Stimulated activated naive CD4-positive, alpha-beta T cell (primary cell): ENCODE measurements at regions not wholly inside any gene's neighbourhood (a gene's known extent, or its start where the extent isn't known, plus 50 kb on each side); places are given as distances from the start of the nearest gene placed in this dataset.
"Not testable (repeated sequence)": the region's sequence is repeated elsewhere in the genome, so short reads cannot be mapped to it uniquely, and the experiment has no call there.

ENCODE experiments used
- DNase-seq, 6 experiments: peaks; one replicate each; lab custom pipeline; 2025; lab: John Stamatoyannopoulos, UW

DNA sequence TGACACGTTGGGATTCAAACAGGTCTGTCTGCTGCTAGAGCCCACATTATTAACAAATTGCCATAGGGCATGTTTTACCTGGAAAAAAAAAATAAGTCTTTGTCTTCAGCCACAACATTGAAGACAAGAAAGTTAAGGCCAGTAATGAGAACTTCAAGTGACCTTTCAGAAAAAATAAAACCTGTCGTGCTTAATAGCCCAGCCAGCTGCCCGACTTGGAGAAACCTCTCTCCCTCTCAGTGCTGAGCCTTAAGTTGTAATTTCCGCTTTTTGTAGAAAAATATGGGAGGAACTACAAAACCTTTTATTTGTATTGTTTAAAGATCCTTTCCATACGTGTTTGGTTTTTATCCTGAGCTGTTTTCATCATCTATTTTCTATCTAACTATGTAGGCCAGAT lies 454.3 kb upstream of the SLITRK6 start:
- not testable (repeated sequence) for DNase-seq

DNA sequence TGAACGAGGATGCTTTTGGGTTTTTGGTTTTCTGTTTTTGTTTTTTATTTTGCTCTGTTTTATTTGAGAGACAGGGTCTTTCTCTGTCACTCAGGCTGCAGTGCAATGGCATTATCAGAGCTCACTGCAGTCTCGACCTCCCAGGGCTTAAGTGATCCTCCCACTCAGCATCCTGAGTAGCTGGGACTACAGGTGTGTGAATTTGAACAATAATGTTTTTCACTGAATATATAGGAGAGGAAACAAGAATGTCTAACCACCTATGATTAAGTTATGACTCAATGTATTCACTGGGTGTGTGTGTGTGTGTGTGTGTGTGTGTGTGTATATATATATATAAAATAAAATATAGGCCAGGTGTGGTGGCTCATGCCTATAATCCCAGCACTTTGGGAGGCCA lies 456.6 kb upstream of the SLITRK6 start:
- not testable (repeated sequence) for DNase-seq

DNA sequence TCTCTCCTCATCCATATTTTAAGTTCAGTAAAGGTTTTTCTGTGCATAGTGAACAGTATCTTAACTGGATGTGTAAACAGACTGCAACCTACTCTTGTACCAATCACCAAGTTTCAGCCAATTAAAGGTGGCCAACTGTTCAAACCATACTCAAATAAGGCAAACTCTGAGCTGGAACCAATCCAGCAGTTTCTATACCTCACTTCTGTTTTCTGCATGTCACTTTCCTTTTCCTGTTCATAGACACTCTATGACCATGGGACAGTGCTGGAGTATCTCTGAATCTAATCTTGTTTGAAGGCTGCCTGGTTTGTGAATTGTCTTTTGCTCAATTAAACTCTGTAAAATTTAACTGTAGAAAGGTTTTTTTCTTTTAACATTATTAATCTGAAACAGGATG lies 470.3 kb upstream of the SLITRK6 start:
- DNase-seq: no peak

DNA sequence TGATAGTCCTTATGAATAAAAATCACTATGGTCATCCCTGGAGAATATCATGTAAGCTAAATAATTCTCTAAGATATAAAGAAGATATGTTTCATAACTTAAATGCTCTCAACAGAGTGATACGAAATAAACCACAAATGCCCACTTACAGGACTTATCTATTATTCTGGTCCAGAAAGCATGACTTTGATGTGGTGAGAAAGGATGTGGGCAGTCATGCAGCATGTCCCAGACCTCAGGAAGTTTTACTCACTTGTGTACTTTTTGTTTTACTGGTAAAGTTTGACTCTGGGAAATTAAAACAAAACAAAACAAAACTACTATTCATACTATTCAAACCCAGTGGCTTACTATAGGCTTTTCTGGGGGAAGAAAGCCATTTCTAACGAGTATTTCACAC lies 483.2 kb upstream of the SLITRK6 start:
- DNase-seq: no peak

DNA sequence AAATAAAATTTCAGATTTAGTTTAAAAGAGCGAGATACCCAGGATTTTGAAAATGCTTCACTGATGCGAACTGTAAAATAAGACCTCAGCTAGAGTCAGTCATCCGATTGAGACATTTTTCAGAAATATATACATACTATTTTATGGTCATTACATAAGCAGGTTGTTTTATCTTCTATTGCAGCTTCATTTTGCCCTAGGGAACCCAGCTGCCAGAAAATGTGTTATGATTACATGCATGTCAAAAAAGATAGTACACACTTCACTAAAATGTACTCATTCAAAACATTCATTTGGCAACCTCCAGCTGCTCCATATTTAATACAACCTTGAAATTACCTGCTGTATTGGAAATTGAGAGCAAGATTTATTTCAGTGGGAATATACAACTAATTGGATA lies 483.8 kb upstream of the SLITRK6 start:
- DNase-seq: no peak

DNA sequence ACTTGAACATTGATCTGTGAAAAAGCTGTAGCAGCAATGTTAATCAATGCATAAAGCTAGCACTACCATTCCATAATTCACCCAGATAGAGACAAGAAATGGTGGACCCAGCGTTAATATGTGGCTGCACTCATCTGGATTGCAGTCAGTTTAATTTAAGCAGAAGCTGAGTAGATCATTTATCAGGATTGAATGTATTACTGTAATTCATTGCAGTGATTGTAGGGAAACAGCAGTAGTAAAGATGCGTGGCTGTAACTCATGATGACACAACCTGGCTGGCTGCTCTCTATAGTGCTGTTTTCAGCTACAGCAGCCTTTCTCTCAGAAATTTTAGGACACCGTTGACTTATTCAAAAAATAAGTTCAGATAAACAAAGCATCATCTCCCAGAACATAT lies 499.5 kb upstream of the SLITRK6 start:
- DNase-seq: no peak

DNA sequence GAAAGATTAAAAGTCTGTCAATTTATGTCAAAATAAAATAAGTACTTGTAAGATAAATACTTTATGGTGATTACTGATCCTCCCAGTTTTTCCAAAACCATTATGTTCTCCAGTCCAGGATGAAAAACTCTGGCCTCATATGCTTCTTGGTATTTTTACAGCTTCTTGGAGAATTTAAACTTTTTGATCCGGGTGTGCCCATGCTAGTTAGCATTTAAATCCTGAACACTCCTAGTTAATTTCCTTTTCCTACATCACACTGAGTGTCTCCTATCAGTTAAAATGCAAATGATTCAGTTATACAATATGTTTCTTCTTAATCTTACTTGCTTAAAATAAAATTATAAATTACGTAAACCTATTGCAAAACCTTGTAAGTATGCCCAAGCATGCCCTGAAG lies 499.9 kb upstream of the SLITRK6 start:
- no peak for DNase-seq

DNA sequence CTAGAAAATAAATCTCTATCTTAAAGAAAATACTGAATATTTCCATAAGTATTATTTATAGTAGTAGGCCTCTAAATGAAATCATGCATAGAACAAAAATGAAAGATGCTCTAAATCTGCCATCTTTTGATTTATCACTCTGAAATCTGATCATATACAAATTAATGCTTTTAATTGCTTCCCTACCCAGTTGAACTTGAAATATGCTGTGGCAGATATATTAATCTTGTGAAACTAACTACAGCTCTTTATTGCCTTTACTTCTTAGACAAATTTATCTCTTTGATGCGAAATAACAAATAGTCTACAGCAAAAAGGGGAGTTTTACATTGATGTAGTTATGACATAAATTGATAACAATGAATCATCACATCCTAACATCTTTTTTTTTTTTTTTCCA lies 510.7 kb upstream of the SLITRK6 start:
- DNase-seq: no peak

DNA sequence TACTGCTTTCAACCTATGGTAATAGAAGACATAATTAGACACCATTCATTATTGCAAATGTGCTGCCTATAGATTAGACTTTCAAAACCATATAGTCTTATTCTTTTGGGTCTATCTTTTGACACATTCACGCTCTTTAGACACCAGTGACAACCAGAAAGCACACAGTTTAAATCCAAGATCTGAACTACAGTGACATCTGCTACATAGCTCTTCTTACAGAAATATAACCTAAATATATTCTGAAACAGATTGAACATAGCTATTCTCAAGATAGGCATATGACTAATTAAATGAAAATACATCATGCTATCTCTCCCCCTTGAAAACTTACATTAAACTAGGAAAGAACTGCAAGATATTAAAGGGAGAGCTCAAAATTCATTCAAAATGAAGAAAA lies 514.2 kb upstream of the SLITRK6 start:
- DNase-seq: no peak

DNA sequence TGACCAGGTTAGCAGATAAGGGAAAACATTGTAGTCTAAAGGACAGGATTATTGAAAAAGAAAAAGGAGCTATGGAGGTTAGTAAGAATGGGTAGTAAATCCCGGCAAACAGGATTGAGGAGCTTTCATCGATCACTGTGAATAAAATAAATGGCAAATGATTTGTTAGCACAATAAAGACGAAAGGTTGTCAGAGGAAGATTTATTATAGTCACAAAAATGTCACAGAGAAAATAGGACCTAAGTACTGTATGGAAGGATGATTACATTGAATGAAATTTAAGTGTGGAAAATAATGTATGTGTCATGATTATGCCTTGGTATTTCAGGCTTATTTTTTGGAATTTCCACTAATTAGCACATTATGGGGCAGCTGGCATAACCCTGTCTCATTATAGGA lies 519.2 kb upstream of the SLITRK6 start:
- no peak for DNase-seq

DNA sequence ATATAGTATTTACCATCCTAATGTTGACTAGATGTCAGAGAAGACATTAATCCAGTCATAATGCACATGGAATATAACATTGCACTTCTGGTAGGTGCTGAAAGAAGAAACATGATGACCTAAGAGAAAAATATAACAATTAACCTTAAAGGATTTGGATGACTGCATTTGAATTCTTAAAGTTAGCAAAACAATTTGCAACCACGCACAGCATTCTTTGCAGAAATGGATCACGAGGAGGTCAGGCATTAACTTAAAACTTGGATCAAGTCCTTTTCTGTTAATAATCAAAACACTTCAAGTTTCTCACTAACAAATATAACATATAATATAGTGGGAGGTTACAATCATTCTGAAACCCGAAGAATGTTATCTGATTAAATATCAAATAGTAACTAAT lies 525.0 kb upstream of the SLITRK6 start:
- DNase-seq: no peak

DNA sequence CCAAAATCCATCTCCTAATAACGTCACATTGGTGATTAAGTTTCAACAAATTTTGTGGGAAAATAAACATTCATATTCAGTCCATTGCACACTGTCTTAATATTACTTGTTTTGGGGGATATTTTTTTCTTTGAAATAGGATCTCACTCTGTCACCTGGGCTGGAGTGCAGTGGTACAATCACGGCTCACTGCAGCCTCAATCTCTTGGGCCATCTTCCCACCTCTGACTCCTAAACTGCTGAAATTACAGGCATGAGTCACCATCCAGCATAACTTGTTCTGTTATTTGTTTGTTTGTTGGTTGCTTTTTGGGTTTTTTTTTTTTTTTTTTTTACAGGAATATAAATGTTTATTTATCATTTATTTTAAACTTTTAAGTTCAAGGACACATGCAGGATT lies 556.1 kb upstream of the SLITRK6 start:
- DNase-seq: no peak

DNA sequence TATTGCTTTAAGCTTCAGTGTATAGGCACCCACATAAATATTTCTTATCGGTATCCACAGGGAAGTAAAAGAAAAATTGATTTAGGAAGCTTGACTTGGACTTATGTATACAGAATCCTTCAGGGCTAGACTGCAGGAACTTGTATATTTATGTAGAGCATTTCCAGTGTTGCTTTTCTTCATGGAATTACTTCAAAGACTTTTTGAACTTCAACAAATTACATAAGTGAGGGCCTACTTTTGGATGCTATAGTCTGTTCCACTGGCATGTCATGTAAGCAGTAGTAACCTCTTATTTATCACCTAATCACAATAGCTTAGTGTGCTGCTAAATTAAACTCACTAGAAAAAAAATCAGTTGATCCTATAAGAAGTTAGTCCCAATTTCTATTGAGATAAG lies 557.9 kb upstream of the SLITRK6 start:
- DNase-seq: no peak

DNA sequence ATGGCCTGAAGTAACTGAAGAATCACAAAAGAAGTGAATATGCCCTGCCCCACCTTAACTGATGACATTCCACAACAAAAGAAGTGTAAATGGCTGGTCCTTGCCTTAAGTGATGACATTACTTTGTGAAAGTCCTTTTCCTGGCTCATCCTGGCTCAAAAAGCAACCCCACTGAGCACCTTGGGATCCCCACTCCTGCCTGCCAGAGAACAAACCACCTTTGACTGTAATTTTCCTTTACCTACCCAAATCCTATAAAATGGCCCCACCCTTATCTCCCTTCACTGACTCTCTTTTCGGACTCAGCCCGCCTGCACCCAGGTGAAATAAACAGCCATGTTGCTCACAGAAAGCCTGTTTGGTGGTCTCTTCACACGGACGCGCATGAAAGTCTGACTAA lies 564.5 kb upstream of the SLITRK6 start:
- not testable (repeated sequence) for DNase-seq

DNA sequence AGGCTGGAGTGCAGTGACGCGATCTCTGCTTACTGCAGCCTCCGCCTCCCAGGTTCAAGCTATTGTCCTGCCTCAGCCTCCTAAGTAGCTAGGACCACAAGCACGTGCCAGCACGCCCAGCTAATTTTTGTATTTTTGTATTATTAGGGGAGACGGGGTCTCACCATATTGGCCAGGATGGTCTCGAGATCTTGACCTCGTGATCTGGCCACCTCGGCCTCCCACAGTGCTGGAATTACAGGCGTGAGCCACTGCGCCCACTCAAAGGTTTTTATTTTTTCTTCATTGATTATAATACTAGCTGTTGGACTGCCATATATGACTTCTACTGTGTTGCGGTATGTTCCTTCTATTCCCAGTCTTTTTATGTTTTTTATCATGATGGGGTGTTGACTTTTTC lies 569.7 kb upstream of the SLITRK6 start:
- no peak for DNase-seq

DNA sequence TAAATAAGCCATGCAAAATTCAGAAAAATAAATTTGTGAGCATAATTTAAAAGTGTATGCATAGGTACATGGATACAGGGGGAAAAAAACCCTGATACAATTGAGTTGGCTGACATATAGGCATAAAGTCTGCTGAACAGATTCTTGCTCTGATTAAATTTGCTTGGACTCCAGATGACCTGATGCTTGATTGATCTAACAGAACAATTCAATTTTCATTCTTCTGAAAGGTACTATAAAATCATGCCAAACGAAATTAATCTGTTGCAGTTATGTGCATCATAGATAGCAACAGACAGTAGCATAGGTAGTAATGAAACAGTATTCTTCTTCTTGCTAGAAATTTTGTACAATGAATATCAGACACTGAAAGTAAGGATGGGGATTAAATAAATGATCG lies 578.2 kb upstream of the SLITRK6 start:
- DNase-seq: no peak

DNA sequence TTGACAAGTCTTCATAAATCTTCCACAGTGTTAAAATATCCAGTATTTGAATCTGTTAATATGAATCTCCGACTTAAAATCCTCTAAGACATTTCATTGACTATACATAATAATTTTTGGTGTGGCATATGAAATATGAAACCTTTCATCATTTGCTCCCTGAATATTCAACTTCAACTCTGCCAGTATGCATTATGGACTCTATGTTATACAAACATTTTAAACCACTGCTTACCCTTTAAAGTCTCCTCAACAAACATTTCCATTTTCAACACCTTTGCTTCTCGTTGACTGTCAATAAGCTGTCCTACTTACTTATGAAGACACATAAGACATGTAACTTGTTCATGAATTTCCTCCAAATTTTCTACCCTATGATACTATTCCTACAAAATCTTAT lies 579.4 kb upstream of the SLITRK6 start:
- DNase-seq: no peak

DNA sequence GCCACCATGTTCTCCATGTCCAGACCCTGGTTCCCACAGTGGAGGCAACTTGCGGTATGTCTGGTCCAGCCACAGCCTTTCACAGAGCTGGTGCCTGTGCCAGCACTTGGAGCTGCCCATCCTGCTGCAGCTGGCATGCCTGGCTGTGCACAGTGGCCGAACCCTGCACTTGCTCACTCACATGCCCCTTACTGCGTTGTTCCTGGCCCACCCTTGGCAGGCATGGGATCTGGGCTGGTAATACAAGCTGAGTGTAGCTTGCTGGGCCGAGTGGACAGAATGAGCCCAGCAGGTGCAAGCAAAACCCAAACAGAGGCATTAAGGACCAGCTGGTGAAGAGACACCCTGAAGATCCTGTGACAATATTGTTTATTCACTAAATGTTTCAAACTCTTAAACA lies 583.9 kb upstream of the SLITRK6 start:
- DNase-seq: no peak

DNA sequence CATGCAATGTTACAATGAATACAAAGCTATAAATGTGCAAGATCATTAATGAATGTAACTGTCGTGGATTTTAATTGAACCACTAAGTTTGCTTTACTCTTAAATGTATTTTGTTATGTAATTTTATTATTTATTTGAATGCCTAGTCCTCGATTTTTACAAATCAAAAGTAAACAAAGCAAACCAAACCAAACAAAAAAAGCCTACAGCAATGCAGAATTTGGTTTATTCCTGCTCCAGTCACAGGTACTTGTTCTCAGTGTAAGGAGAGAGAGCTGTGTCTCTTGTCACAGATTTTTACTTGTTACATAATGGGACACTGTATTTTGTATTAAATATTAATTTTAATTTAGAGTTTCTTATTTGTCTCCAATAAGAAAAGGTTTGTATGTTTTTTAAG lies 584.3 kb upstream of the SLITRK6 start:
- no peak for DNase-seq

DNA sequence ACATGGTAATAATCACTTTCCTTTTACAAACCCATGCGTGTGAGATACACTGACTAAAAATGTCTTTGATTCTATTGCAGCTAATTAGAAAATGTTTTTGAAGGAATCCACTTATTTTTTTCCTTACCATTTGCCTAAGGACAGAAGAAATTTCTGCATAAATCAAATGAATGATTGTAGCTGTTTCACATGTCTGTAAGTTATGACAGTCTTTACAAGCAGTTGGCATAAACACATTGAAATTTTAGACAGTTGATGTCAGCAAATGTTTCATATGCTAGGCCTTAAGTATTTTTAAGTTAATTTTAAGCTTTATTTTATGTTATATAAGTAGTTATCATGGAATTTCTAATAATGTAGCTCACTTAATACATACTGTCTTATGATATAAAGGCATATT lies 598.4 kb upstream of the SLITRK6 start:
- DNase-seq: no peak

DNA sequence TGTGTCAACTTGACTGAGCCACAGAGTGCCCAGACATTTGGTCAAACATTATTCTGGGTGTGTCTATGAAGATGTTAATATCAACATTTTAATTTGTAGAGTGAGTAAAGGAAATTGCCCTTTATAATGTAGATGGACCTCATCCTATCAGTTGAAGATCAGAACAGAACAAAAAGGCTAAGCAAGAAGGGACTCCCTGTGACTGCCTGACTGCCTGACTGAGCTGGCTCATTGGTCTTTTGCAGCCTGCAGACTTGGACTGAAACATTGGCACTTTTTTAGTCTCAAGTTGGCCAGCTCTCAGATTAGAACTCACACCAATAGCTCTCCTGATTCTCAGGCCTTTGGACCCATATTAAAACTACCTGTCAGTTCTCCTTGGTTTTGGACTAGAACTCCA lies 600.4 kb upstream of the SLITRK6 start:
- no peak for DNase-seq

DNA sequence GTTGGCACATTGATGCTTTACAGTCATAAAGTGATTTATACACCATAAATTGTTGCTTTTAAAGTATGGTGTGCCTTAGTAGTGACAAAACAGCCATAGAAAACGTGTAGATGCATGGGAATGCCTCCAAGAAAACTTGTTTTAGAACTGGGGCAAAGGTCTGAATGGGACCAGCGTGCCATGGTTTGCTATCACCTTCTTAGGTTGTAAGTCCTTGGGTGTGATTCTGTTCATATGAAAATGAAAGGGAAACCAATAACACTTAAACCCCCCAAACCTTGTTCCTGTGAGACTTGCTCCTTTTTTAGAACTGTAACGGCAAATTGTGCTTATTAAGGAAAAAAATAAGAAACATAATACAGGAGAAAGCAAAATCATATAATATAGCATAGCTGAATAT lies 603.3 kb upstream of the SLITRK6 start:
- no peak for DNase-seq

DNA sequence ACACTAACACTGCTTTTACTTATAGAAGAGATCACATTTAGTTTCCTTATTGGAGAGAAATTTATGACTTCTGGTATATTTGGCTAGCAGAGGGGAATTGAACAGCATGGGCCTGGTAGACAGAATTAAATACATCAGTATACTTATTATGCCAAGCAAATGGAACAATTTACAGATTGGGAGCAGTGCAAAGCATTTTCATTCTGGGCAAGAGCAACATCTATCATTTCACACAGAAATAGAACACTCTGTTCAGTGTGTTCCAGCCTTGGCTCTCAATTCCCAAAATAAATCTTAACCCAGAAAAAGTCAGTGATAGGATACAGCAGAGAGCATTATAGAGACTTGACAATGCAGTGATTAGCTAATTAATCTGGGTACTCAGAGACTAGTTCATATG lies 604.0 kb upstream of the SLITRK6 start:
- no peak for DNase-seq

DNA sequence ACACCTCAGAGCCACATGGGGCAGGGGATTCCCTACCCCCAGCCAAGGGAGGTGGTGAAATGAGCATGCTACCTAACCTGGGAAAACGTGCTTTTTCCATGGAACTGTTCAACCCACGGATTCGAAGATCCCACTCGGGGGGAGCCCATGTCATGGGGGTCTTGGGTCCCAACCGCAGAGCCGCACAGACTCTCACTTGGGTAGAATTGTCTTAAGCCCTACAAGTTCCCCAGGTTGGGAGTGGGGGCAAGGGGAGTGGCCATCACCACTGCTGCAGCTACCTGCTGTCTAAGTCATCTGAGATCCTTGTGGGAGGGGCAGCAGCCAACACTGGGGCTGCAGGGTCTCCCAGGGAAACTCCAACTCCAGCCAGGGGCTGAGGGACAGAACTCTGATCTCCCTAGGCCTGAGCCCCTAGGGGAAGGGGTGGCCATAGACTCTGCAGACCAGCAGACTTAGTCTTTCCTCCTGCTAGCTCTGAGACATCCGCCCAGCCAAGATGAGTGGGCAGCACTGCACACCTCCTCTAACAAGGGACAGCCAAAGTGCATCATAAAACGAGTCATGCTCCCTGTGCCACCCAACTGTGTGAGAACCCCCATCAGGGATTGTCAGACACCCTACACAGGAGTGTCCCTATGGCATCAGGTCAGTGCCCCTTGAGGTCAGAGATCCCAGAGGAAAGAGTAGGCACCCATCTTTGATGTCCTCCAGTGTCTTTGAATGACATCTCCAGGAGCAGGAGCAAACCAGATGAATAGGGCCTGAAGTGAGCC lies 610.4 kb upstream of the SLITRK6 start:
- no peak for DNase-seq
